ENCODE measurements at regions not wholly inside any gene's neighbourhood (a gene's known extent, or its start where the extent isn't known, plus 50 kb on each side); places are given as distances from the start of the nearest gene placed in this dataset.

DNA sequence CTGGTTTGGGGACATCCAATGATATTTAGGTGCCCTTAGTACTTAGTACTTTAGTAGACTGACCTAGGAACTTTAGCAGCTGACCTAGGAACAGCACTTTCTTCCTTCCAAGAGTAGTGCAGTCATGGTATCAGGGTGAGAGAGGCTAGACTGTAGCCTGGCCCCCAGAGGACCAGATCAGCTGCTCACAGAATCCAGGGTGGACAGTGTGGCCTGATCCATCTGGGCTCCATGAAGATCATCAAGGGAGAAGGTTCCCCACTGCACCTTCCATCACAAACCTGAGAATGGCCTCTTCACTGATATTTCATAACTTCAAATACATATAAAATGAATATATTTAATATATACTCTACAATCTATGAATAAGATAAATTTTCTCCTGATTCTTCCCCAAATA lies 59.0 kb upstream of the TLR3 start:
- no peak for DNase-seq (ENCODE audit: low spot score)
- TF ChIP-seq CTCF (IDR thresholded peaks at IDR 0.05; ENCODE audit: extremely low read depth, missing control alignments) = no peak

DNA sequence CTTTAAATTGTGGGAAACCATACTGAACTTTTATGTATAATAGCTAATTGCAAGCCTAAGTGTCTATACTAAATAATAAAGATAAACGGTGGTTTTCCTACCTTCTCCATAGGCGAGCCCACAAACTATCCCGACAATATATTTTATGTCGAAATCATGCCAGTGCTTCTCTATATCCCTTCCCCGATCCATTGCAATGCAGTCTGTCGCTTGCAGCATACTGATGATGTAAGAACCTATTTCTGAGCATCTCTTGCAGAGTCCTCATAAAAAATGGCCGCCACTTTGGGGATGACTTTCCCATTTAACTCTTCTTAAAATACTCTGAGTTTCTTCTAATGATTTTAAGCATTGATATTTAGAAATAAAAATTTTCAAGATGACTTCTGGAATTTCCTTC lies 58.1 kb upstream of the TLR3 start:
- no peak for TF ChIP-seq CTCF (IDR thresholded peaks at IDR 0.05; ENCODE audit: extremely low read depth, missing control alignments)
- DNase-seq (ENCODE audit: low spot score) = no peak

DNA sequence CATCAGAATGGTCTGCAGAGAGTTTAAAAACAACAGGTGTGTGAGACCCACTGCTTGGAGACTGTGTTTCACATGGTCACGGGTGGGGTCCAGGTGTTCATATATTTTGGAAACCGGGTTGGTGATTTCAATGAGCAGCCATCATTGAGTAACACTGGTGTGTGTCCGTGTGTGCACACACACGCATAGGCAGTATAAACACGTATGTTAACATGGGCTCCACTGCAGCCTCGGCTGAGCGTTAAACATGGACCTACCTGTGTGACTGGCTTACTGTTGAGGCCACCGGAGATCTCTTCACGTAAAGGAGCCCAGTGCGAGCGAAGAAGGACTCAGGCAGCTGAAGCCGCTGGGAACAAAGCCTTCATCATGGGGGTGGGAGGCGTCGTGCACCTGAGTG lies 56.9 kb upstream of the TLR3 start:
- TF ChIP-seq CTCF (IDR thresholded peaks at IDR 0.05; ENCODE audit: extremely low read depth, missing control alignments) = no peak
- no peak for DNase-seq (ENCODE audit: low spot score)

DNA sequence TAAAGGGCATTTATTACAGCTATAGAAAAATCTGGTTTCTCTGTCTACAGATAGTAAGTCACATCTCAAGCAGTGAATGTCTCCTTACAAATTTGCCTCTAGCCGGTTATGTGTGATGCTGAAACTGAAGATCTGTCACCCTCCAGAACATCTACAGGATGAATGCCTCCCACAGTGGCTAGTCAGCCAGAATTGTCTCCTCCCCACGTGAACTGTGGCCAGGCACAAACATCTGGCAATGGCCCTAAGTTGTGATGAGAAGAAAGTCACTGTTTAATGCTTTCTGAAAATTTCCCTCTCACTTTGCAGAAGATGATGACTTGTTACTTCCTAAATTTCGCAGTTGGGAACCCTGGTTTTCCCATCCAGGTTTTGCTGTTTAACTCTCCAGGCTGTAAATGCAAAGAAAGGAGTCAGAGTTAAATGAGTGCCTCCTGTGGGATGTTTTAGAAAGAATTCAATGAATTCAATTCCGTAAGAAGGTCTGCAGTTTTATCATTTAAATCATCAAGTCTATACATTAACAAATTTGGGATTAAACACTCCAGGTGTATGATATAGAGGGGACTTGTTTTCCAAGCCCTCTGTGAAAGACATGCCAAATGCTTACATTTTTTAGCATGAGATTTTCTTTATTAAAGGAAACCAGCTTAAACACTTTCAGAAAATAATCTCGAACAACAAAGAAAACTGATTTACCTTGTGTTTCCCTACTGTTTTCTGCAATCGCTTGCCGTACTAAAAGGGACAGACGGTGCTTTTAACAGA lies 55.4 kb upstream of the TLR3 start:
- no peak for TF ChIP-seq CTCF (IDR thresholded peaks at IDR 0.05; ENCODE audit: extremely low read depth, missing control alignments)
- no peak for DNase-seq (ENCODE audit: low spot score)

DNA sequence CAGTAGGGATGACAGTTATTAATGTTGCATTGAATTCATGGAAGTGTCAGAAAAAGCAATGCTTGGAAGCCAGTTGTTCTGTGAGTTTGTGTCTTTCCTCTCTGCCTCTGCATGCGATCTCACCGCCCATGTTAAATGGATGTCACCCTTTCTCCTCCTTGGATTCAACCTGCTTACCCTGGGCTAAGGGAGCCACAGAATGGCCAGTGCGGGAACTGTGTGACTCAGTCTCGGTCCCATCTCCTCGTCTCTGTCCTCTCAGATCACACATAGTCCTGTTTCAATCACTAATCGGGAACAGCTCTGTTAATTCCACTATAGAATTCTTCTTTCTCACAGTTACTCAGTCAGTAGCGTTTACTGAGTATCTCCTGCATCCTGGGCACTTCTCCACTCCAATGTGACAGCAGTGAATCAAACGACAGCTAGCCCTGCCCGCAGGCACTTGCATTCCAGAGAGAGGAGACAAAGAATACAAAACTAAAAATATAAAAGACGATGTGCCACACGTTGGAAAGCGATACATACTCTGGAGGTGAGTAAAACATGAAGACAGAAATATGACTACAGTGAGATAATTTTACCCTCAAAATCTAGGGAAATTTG lies 53.6 kb upstream of the TLR3 start:
- no peak for DNase-seq (ENCODE audit: low spot score)
- TF ChIP-seq CTCF (IDR thresholded peaks at IDR 0.05; ENCODE audit: extremely low read depth, missing control alignments) = no peak

DNA sequence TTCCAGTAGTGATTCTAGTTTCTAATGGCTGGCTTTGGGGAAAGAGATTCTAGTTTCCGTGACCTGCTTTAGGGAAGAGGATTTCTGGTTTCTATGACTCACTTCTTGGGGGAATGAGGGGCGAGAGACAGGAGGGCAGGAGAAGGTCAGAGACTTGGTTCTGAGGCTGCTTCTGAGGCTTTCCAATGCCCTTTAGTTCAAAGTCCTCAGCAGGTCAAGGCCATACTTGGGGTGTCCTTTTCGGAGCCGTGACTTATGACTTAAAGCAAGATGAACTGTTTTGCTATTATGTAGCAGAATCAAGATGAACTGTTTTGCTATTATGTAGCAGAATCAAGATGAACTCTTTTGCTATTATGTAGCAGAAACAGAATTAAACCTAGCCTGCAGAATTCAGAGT lies 52.2 kb upstream of the TLR3 start:
- no peak for DNase-seq (ENCODE audit: low spot score)
- TF ChIP-seq CTCF (IDR thresholded peaks at IDR 0.05; ENCODE audit: extremely low read depth, missing control alignments) = no peak

DNA sequence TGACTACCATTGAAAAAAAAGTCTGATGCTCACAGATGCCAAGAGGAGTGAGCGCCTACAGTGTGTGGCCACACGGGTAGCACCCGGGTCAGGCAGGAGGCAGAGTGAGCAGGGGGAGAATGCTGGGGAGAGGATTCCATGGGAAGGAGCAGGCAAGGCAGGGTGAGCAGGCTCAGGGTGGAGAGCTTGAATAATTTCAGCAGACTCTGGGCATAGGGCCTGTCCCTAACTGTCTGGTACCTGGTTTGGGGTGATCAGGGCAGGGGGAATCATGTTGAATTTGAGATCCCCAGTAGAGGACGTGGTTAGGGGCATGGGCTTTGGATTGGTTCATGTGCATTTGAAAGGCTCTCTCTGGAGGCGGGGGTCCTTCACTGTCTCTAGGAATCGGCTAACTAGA lies 51.2 kb upstream of the TLR3 start:
- no peak for TF ChIP-seq CTCF (IDR thresholded peaks at IDR 0.05; ENCODE audit: extremely low read depth, missing control alignments)
- no peak for DNase-seq (ENCODE audit: low spot score)

Measured in GM20000 (cell line).